Type B pancreatic cell (in vitro differentiated cells): ENCODE measurements at regions not wholly inside any gene's neighbourhood (a gene's known extent, or its start where the extent isn't known, plus 50 kb on each side); places are given as distances from the start of the nearest gene placed in this dataset.

Source experiments
- DNase-seq: peaks from one replicate; pipeline ENCODE4 v3.0.0; 2021; ENCODE audit warnings: mixed read lengths; ENCODE audit not compliant: unreplicated experiment; ENCODE audit errors: extremely low spot score
- H3K27ac Mint-ChIP-seq: 2 replicates; pipeline ENCODE4 v1.8.0; 2021; ENCODE audit warnings: mild to moderate bottlenecking, mixed read lengths
- H3K27me3 Mint-ChIP-seq: 2 replicates; pipeline ENCODE4 v1.8.0; 2021; ENCODE audit warnings: mixed read lengths
- H3K36me3 Mint-ChIP-seq: 2 replicates; pipeline ENCODE4 v1.8.0; 2021; ENCODE audit warnings: mixed read lengths
- H3K4me1 Mint-ChIP-seq: one replicate; pipeline ENCODE4 v1.8.0; 2021; ENCODE audit warnings: mixed read lengths; ENCODE audit not compliant: unreplicated experiment
- H3K4me3 Mint-ChIP-seq: 2 replicates; pipeline ENCODE4 v1.8.0; 2021; ENCODE audit warnings: mild to moderate bottlenecking, mixed read lengths
- H3K9me3 Mint-ChIP-seq: 2 replicates; pipeline ENCODE4 v1.8.0; 2021; ENCODE audit warnings: mixed read lengths
- TF ChIP-seq, protein P1 (sequence below): fragments of 200-600 bp; sonication (generic); conservative IDR thresholded peaks from 2 replicates; pipeline ENCODE4 v1.5.0; 2021; ENCODE audit warnings: antibody characterized with exemption, mild to moderate bottlenecking

DNA sequence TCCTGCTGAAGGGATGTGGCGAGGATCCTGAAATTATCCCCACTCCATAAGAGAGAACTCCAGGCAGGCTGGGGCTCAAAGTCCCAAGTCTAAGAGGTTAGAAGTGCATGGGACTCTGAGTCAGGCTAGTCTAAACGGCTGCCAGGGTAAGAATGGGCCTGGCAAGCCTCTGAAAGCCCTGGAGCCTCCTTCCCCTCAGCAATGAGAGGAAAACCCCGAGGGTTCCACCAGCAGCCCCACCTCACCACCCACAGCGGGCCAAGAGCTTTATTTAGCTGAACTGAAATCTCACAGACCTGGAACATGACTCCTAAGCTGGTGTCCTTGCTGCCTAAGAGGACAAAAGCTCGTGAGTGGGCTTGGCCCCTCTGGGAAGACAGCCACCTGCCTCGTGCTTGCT, 135.5 kb downstream of the SEC61B start:
- no peak overlapping the region for H3K27ac Mint-ChIP-seq

DNA sequence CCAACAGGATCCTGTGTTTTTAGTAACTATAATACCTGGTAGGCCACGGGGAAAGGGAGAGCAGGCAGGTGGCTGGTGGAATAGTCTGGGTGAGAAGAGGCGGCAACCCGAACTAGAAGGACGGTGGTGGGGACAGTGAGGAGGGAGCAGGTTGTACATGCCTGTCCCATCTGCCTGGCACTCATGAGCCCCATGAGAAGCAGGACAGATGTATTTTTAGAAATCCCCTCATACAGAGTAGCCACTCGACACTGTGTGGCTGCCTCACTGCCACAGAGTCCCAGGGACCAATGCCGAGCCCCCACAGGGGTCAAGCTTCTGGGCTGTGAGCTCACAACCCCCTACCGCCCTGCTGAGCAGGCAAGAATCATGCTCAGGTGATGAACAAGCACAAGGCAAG, 136.6 kb downstream of the SEC61B start:
- H3K4me1 Mint-ChIP-seq: no peaks in the 10 kb centered on the region
- H3K9me3 Mint-ChIP-seq: no peaks in the 10 kb centered on the region
- TF ChIP-seq, protein P1, sequence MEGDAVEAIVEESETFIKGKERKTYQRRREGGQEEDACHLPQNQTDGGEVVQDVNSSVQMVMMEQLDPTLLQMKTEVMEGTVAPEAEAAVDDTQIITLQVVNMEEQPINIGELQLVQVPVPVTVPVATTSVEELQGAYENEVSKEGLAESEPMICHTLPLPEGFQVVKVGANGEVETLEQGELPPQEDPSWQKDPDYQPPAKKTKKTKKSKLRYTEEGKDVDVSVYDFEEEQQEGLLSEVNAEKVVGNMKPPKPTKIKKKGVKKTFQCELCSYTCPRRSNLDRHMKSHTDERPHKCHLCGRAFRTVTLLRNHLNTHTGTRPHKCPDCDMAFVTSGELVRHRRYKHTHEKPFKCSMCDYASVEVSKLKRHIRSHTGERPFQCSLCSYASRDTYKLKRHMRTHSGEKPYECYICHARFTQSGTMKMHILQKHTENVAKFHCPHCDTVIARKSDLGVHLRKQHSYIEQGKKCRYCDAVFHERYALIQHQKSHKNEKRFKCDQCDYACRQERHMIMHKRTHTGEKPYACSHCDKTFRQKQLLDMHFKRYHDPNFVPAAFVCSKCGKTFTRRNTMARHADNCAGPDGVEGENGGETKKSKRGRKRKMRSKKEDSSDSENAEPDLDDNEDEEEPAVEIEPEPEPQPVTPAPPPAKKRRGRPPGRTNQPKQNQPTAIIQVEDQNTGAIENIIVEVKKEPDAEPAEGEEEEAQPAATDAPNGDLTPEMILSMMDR: no peak
- no peak for DNase-seq
- no peak overlapping the region for H3K27ac Mint-ChIP-seq
- H3K36me3 Mint-ChIP-seq: no peaks in the 10 kb centered on the region
- no peak overlapping the region for H3K4me3 Mint-ChIP-seq
- peaks cover 37% of the 10 kb centered on the region for H3K27me3 Mint-ChIP-seq

More for the DNA sequence above, 135.5 kb downstream of the SEC61B start:
- no peak overlapping the region for H3K4me3 Mint-ChIP-seq
- H3K36me3 Mint-ChIP-seq: no peaks in the 10 kb centered on the region
- TF ChIP-seq, protein P1: no peak
- peaks cover 32% of the 10 kb centered on the region for H3K27me3 Mint-ChIP-seq
- no peaks in the 10 kb centered on the region for H3K9me3 Mint-ChIP-seq
- no peaks in the 10 kb centered on the region for H3K4me1 Mint-ChIP-seq
- no peak for DNase-seq

DNA sequence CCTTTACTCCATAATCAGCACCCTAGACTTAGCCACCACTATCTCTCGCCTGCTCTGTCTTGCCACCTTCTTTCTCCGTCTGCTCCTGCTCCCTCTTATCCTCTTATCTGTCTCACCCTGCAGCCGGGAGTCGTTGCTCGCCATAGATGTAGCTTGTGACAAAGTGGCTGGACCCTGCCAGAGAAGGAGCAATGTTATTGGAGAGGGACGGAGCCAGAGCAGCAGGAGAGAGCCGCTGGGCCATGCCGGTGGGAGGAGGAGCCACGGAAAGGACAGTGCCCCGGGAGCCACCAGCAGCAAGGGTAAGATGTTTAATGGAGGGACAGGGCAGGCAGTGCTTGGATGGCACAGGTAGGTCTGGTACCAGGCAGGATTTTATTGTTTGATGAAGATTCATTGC, 137.3 kb downstream of the SEC61B start:
- TF ChIP-seq, protein P1: no peak
- Mint-ChIP-seq H3K4me3 (no peak overlapping the region), H3K27ac (no peak overlapping the region), H3K9me3 (no peaks in the 10 kb centered on the region), H3K36me3 (no peaks in the 10 kb centered on the region), H3K4me1 (no peaks in the 10 kb centered on the region), H3K27me3 (peaks cover 37% of the 10 kb centered on the region)
- DNase-seq: no peak

DNA sequence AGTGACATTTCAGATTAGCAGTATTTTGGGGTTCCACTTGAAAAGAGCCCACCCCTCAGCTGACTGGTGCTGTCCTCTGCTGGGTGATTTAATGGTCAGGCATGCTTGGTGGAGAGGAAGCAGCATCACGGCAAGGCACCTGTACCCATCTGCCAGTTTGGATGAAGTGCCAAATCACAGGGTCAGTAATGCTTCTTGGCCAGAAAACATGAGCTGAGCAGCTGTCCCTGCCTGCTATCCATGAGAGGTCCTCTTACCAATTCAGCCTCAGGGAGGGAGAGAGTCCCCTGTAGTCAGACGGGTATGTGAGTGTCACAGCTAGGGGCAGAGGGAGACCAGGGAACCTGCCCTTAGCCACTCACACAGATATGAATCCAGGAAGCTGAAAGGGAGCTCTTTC, 137.9 kb downstream of the SEC61B start:
- Mint-ChIP-seq H3K4me1 (no peaks in the 10 kb centered on the region), H3K36me3 (no peaks in the 10 kb centered on the region), H3K27ac (no peak overlapping the region), H3K9me3 (no peaks in the 10 kb centered on the region), H3K4me3 (no peak overlapping the region), H3K27me3 (peaks cover 37% of the 10 kb centered on the region)
- no peak for DNase-seq
- TF ChIP-seq, protein P1: no peak

DNA sequence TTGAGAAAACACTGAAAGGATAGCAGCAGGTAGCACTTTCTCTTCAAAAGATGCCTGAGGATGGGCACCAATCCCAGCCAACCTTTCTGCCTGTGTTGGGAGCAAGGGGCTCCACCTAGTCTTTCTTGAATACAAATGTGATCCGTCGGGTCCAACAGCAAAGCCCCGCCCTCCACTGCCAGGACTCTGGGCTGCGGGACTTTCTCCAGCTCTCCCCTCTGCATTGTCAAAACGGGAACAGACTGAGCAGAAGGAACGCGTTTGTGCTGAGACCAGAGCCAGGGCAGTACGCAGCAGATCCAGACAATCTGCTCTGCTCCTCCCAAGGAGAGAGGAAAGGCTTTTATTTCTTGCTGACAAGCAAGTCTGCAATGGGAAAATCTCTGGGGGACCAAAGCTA, 139.7 kb downstream of the SEC61B start:
- H3K27me3 Mint-ChIP-seq: peaks cover 37% of the 10 kb centered on the region
- no peaks in the 10 kb centered on the region for H3K4me1 Mint-ChIP-seq
- H3K9me3 Mint-ChIP-seq: no peaks in the 10 kb centered on the region
- DNase-seq: no peak
- no peak overlapping the region for H3K27ac Mint-ChIP-seq
- no peaks in the 10 kb centered on the region for H3K36me3 Mint-ChIP-seq
- TF ChIP-seq, protein P1: no peak
- H3K4me3 Mint-ChIP-seq: no peak overlapping the region

DNA sequence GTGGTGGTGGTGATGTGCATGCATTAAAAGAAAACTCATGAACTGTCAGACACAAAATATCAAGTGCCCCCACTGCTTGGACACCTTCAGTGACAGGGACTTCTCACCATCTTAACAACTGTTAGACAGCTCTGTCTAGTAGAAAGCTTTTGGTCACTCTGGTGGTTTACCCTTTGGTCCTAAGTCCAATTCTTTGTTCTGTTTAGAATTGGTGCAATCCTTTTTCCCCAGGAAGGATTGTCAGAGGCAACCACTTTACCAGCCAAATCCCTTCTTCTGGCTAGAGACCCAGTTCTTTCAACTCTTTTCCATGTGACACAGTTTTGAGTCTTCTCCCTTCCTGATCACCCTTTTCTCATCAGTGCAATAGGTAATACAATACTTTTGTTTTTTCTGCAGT, 140.2 kb downstream of the SEC61B start:
- TF ChIP-seq, protein P1: no peak
- Mint-ChIP-seq H3K27ac (no peak overlapping the region), H3K9me3 (no peaks in the 10 kb centered on the region), H3K27me3 (peaks cover 37% of the 10 kb centered on the region), H3K4me1 (peaks cover 4% of the 10 kb centered on the region), H3K36me3 (no peaks in the 10 kb centered on the region), H3K4me3 (no peak overlapping the region)
- DNase-seq: no peak
